K562 (cell line): ENCODE measurements at regions not wholly inside any gene's neighbourhood (a gene's known extent, or its start where the extent isn't known, plus 50 kb on each side); places are given as distances from the start of the nearest gene placed in this dataset.

Experiments used
- ATAC-seq: fragments of 200-7000 bp; cut with Tn5 transposase; 3 replicates; pipeline ENCODE4 v1.9.1; 2020; ENCODE audit warnings: moderate library complexity
- BruUV-seq: library from RNA; stranded (reverse); fragments of 400-500 nt; replicated peaks from 2 replicates; lab custom pipeline; 2021; lab: Mats Ljungman, UMichigan
- CTCF ChIA-PET: fragments of 300-600 bp; formaldehyde crosslinking; extraction: SDS; loops from one replicate; lab custom pipeline; 2021; ENCODE audit warnings: low intra/inter-chr PET ratio; lab: Yijun Ruan, JAX
- POLR2A ChIA-PET: fragments of 300-600, 350-650 bp; sonication (Branson Sonifier 250); formaldehyde crosslinking; extraction: SDS; loops from one replicate; lab custom pipeline; 2021; ENCODE audit warnings: antibody characterized with exemption, inconsistent platforms; lab: Yijun Ruan, JAX
- DNase-seq, 4 experiments: peaks; one replicate each; pipeline versions ENCODE4 v3.0.0 to v3.0.0-alpha.2; 2011 to 2018; ENCODE audit warnings: low spot score in 3 of 4, mixed read lengths in 3 of 4; ENCODE audit errors: extremely low read depth in 1 of 4
- FAIRE-seq: peaks from 2 replicates; lab custom pipeline; 2011; peaks lifted over from hg19 to GRCh38; lab: Jason Lieb, UNC
- H2AFZ ChIP-seq: 2 replicates; pipeline ENCODE4 v1.6.0; 2011; ENCODE audit warnings: low read depth, low read length, control low read depth, inconsistent platforms
- H3K27ac ChIP-seq: fragments of 200-600 bp; 3 replicates; pipeline ENCODE4 v1.8.0; 2011; ENCODE audit warnings: low read depth, mild to moderate bottlenecking, control low read depth, inconsistent platforms, low read length, moderate library complexity, mixed read lengths; ENCODE audit errors: extremely low read depth
- H3K27me3 ChIP-seq, 2 experiments: fragments of 300-600 bp in 1 of 2; 2 replicates in 1 of 2; 3 replicates in 1 of 2; pipeline versions ENCODE4 v1.6.0 to v1.8.0; 2011; ENCODE audit warnings: inconsistent platforms in 2 of 2, low read length in 2 of 2, mild to moderate bottlenecking in 1 of 2, mixed read lengths in 1 of 2, moderate library complexity in 1 of 2; ENCODE audit not compliant: control insufficient read depth in 2 of 2, insufficient read depth in 2 of 2
- H3K36me3 ChIP-seq: fragments of 300-600 bp; 3 replicates; pipeline ENCODE4 v1.8.0; 2011; ENCODE audit warnings: mild to moderate bottlenecking, low read length, inconsistent platforms; ENCODE audit not compliant: control insufficient read depth, insufficient read depth
- H3K4me1 ChIP-seq, 2 experiments: fragments of 200-600 bp in 1 of 2; replicated peaks in 1 of 2; 2 replicates in 1 of 2; 3 replicates in 1 of 2; pipeline versions ENCODE4 v1.5.1 to v1.8.0; 2011; ENCODE audit warnings: inconsistent platforms in 2 of 2, low read length in 2 of 2, mild to moderate bottlenecking in 1 of 2, mixed read lengths in 1 of 2, moderate library complexity in 1 of 2; ENCODE audit not compliant: control insufficient read depth in 2 of 2, insufficient read depth in 2 of 2
- H3K4me2 ChIP-seq: 2 replicates; pipeline ENCODE4 v1.6.1; 2011; ENCODE audit warnings: low read length, control low read depth, inconsistent platforms, mixed read lengths; ENCODE audit not compliant: insufficient read depth
- H3K4me3 ChIP-seq: fragments of 200-600 bp; sonication (generic), shearing (Covaris generic); 2 replicates; pipeline ENCODE4 v1.5.1; 2016; ENCODE audit warnings: control low read depth, inconsistent platforms
- H3K79me2 ChIP-seq: fragments of 200-600 bp; 3 replicates; pipeline ENCODE4 v1.8.0; 2011; ENCODE audit warnings: low read length, inconsistent platforms; ENCODE audit not compliant: control insufficient read depth, insufficient read depth
- H3K9ac ChIP-seq, 2 experiments: 2 replicates each; pipeline versions ENCODE4 v1.6.0 to v1.6.1; 2011; ENCODE audit warnings: low read depth in 2 of 2, low read length in 2 of 2, control low read depth in 1 of 2, inconsistent platforms in 1 of 2, mild to moderate bottlenecking in 1 of 2, mixed read lengths in 1 of 2; ENCODE audit not compliant: insufficient read depth in 1 of 2
- H3K9me1 ChIP-seq: one replicate; pipeline ENCODE4 v1.6.0; 2011; ENCODE audit warnings: inconsistent platforms, mild to moderate bottlenecking, low read length, moderate library complexity; ENCODE audit not compliant: control insufficient read depth, insufficient read depth
- H3K9me3 ChIP-seq: replicated peaks from 2 replicates; pipeline ENCODE4 v1.5.1; 2011; ENCODE audit warnings: low read depth, low read length, inconsistent platforms; ENCODE audit not compliant: control insufficient read depth, insufficient read depth
- H4K20me1 ChIP-seq: replicated peaks from 2 replicates; pipeline ENCODE4 v1.6.1; 2011; ENCODE audit warnings: low read length, inconsistent platforms, mixed read lengths; ENCODE audit not compliant: control insufficient read depth, insufficient read depth
- ERF ChIP-seq: fragments of 450-650 bp; formaldehyde crosslinking; IDR thresholded peaks from 2 replicates; pipeline ENCODE4 v1.4.0; 2020; ENCODE audit warnings: mild to moderate bottlenecking, mixed read lengths
- HNRNPL ChIP-seq: fragments of 200-400 bp; formaldehyde crosslinking; IDR thresholded peaks from 2 replicates; pipeline ENCODE4 v1.6.1; 2017; ENCODE audit warnings: low read depth, mild to moderate bottlenecking, low read length
- NCOA6 ChIP-seq: fragments of 450-650 bp; IDR thresholded peaks from 2 replicates; pipeline ENCODE4 v1.6.1; 2017; ENCODE audit warnings: mild to moderate bottlenecking
- POLR2H ChIP-seq: IDR thresholded peaks from 2 replicates; pipeline ENCODE4 v1.6.1; 2016; ENCODE audit warnings: missing genetic modification characterization, low read depth, mild to moderate bottlenecking, control low read depth, missing compliant biosample characterization, moderate library complexity
- SMAD4 ChIP-seq: fragments of 250-450 bp; sonication (Bioruptor Pico); conservative IDR thresholded peaks from 2 replicates; pipeline ENCODE4 v1.8.0; 2021; ENCODE audit warnings: inconsistent platforms, mild to moderate bottlenecking, moderate library complexity
- SMC3 ChIP-seq: conservative IDR thresholded peaks from 2 replicates; pipeline ENCODE4 v1.6.1; 2011; ENCODE audit warnings: low read depth, low read length, improper control_type of control experiment; ENCODE audit not compliant: insufficient read depth
- SRF ChIP-seq, 2 experiments: fragments of 250-450, 450-650 bp in 1 of 2; sonication (Bioruptor Pico) in 1 of 2; sonication (generic) in 1 of 2; formaldehyde crosslinking; IDR thresholded peaks; 2 replicates each; pipeline versions ENCODE4 v1.5.0 to v1.5.1; 2020 to 2022; ENCODE audit warnings: mild to moderate bottlenecking in 1 of 2, missing genetic modification reagents in 1 of 2
- TAF9B ChIP-seq: fragments of 450-650 bp; IDR thresholded peaks from 2 replicates; pipeline ENCODE4 v1.6.1; 2018; ENCODE audit warnings: mild to moderate bottlenecking; ENCODE audit not compliant: partially characterized antibody
- ZKSCAN1 ChIP-seq: fragments of 150-350 bp; IDR thresholded peaks from 2 replicates; pipeline ENCODE4 v1.6.1; 2016; ENCODE audit warnings: low read depth, low read length
- ZNF124 ChIP-seq: sonication (generic); formaldehyde crosslinking; IDR thresholded peaks from 2 replicates; pipeline ENCODE4 v1.8.1; 2022; ENCODE audit warnings: missing genetic modification reagents
- ZNF707 ChIP-seq: fragments of 250-450 bp; sonication (Bioruptor Pico); conservative IDR thresholded peaks from 2 replicates; pipeline ENCODE4 v1.8.0; 2022; ENCODE audit warnings: inconsistent platforms, mild to moderate bottlenecking, moderate library complexity
- WGBS: fragments of 100-300 bp; shearing (Covaris generic); methylation state at CpG from one replicate; pipeline ENCODE4 v1.1.6; 2016; ENCODE audit warnings: low coverage, mixed read lengths; ENCODE audit not compliant: insufficient coverage; ENCODE audit errors: missing lambda C conversion rate; 5-methylcytosine and 5-hydroxymethylcytosine counted together
- in situ Hi-C: fragments of 300-500 bp; cut with MboI; formaldehyde crosslinking; loops from 4 replicates; pipeline ENCODE4 v1.15.0; 2018; ENCODE audit warnings: inconsistent platforms, mixed read lengths
- intact Hi-C: fragments of 100-400 bp; cut with micrococcal nuclease; formaldehyde crosslinking; loops from 2 replicates; pipeline ENCODE4 v1.14.2; 2022
- TF ChIP-seq, protein P1 (sequence below): fragments of 450-650 bp; formaldehyde crosslinking; IDR thresholded peaks from 2 replicates; pipeline ENCODE4 v1.4.0; 2020; ENCODE audit warnings: mild to moderate bottlenecking, mixed read lengths
- TF ChIP-seq, protein P2 (sequence below): fragments of 250-450 bp; sonication (Bioruptor Pico); IDR thresholded peaks from 2 replicates; pipeline ENCODE4 v1.5.0; 2021; ENCODE audit warnings: mild to moderate bottlenecking, moderate library complexity
- TF ChIP-seq, protein P3 (sequence below), 3 experiments: IDR thresholded peaks in 2 of 3; conservative IDR thresholded peaks in 1 of 3; 2 replicates each; pipeline ENCODE4 v1.5.1; 2011 to 2012; ENCODE audit warnings: low read length in 3 of 3, mild to moderate bottlenecking in 3 of 3, control low read depth in 2 of 3, improper control_type of control experiment in 1 of 3, inconsistent platforms in 1 of 3, low read depth in 1 of 3, mixed read lengths in 1 of 3, moderate library complexity in 1 of 3; ENCODE audit not compliant: insufficient read depth in 2 of 3

DNA sequence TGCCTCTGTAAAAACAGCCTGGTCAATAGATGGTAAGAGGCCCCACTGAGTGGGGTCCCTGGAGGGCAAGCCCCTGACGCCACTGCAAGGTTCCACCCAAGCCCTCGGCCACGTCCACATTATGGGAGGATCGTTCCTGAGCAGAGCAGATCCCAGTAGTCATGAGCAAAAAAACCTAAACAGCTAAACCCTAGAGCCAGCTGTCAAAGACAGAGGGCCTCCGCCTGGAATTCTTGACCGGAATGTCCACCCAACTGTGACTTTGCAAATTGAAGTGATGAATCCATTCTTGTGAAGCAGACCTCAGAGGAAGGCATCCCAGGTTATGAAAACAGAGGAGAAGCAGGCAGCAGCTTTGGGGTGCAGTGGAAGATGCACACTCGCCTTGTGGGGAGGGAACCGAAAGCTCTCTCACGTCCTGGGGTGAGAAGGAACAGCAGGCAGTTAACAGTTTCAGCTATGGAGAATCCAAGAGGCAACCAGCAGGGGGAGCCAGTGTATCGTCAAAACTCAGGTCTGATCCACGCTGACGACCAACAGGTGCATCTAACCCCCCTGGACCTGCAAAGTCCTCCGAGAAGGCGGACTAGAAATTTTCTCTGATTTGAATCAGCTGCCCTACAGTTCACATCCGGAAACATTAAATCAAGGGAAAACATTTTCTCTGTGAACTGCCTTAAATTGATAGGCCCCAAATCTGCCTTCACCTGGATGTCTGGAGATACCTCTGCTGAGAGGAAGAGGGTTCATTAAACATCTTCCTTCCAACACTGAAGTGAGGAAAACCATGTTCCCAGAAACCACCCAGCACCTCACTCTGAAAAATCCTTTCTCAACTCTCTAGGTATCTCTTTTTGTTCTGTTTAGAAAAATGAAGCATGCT is 139.1 kb upstream of the PFKP start:
- H3K9me3 ChIP-seq: 0 out of 2 replicates have a peak, but pooled peaks cover 1% of the 10 kb centered on the region
- DNase-seq (peak; percentile 75 to 81 (median 77)), ATAC-seq (peak; percentile 95), FAIRE-seq (peak; percentile 94)
- no peaks in the 10 kb centered on the region for H3K79me2 ChIP-seq
- H3K27ac ChIP-seq: no peak overlapping the region
- CTCF ChIA-PET: interaction anchor here (0.7 to 1.4 kb wide), 4 partner anchors 26 to 117 kb away, joined by 3 to 12 read pairs (median 3); no protein-coding TSS in a partner anchor
- intact Hi-C loops (loop anchor here (1.0 to 5.0 kb wide), 2 partner anchors 49 to 115 kb away; no protein-coding TSS in a partner anchor), in situ Hi-C loops (loop anchor here (5.0 kb wide), 1 partner anchor 119 kb away; no protein-coding TSS in a partner anchor)
- WGBS: 7% methylated on average over 15 of the region's 15 CpGs
- no peak overlapping the region for H2AFZ ChIP-seq
- H3K9me1 ChIP-seq: no peaks in the 10 kb centered on the region
- peaks cover 22 to 49% of the 10 kb centered on the region in 2 experiments; a peak in 4 of 5 replicates for H3K27me3 ChIP-seq
- POLR2A ChIA-PET: interaction anchor here (0.8 kb wide), 1 partner anchor 142 kb away, joined by 3 read pairs; no protein-coding TSS in a partner anchor
- no peak overlapping the region for H3K4me3 ChIP-seq
- H3K9ac ChIP-seq: no peak overlapping the region
- no peaks in the 10 kb centered on the region for H3K4me1 ChIP-seq
- H3K4me2 ChIP-seq: peak overlapping the region; percentile 29
- no peaks in the 10 kb centered on the region for H3K36me3 ChIP-seq
- no TSS peak for BruUV-seq
- H4K20me1 ChIP-seq: peaks cover 7% of the 10 kb centered on the region; the same call in 1 of the 2 replicates
- TF ChIP-seq ZNF124 (CRISPR knock-in tag) (no peak), POLR2H (tag) (no peak), ZKSCAN1 (no peak), SRF (CRISPR knock-in tag; IDR thresholded peaks at IDR 0.05) (peak in 1 of 2 experiments; percentile 74; a peak in 1 of 4 replicates), TAF9B (no peak), NCOA6 (no peak), ZNF707 (CRISPR knock-in tag) (no peak), ERF (CRISPR knock-in tag) (no peak), HNRNPL (no peak), SMAD4 (CRISPR knock-in tag) (no peak), SMC3 (peak; percentile 78)
- TF ChIP-seq, protein P1, sequence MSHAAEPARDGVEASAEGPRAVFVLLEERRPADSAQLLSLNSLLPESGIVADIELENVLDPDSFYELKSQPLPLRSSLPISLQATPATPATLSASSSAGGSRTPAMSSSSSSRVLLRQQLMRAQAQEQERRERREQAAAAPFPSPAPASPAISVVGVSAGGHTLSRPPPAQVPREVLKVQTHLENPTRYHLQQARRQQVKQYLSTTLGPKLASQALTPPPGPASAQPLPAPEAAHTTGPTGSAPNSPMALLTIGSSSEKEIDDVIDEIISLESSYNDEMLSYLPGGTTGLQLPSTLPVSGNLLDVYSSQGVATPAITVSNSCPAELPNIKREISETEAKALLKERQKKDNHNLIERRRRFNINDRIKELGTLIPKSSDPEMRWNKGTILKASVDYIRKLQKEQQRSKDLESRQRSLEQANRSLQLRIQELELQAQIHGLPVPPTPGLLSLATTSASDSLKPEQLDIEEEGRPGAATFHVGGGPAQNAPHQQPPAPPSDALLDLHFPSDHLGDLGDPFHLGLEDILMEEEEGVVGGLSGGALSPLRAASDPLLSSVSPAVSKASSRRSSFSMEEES (CRISPR knock-in tag): no peak
- TF ChIP-seq, protein P2, sequence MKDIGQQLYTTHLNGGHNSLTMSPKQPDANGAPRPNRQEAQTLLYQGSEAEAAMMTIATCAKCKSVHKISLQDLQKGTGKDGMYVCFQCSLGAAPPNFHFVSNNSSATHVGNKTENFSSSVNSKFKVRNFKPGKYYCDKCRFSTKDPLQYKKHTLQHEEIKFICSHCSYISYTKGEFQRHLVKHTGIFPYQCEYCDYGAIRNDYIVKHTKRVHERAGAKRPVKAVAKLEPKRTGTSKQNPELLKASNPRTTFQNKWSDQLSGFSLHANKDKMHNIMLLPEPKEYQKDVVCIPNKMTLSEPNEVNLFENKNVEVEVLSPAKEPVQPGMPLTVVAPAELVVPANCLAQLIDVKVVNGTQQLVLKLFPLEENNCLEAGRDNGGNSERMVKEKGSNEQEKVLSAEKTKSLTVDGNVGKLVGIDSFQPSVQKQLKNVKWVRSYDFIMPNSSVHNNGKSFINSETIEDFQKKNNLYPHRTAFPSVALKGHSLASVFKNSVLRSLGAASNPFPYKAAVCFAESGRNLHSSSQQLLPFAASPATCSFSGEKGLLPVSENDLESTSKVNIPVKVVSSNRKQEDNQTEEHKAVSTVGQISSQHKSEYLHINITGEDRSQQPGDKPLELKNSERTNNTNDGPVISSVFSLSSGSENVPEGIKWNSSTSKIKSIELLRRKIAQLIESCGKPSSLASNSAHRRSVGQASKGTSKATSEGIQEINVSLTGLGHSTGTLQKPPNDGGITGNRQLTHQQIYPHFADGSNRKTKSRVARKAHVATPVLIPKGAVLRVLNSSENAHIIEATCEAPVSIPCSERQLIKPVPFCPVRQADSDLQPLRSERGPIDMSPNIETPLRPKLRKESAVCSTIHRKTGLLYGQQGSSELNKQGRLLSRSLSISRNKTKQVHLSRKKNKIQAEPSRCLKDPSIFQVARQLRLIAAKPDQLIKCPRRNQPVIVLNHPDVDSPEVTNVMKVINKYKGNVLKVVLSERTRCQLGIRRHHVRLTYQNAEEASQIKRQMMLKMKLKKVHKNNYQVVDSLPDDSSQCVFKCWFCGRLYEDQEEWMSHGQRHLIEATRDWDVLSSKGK (CRISPR knock-in tag): no peak
- TF ChIP-seq, protein P3, sequence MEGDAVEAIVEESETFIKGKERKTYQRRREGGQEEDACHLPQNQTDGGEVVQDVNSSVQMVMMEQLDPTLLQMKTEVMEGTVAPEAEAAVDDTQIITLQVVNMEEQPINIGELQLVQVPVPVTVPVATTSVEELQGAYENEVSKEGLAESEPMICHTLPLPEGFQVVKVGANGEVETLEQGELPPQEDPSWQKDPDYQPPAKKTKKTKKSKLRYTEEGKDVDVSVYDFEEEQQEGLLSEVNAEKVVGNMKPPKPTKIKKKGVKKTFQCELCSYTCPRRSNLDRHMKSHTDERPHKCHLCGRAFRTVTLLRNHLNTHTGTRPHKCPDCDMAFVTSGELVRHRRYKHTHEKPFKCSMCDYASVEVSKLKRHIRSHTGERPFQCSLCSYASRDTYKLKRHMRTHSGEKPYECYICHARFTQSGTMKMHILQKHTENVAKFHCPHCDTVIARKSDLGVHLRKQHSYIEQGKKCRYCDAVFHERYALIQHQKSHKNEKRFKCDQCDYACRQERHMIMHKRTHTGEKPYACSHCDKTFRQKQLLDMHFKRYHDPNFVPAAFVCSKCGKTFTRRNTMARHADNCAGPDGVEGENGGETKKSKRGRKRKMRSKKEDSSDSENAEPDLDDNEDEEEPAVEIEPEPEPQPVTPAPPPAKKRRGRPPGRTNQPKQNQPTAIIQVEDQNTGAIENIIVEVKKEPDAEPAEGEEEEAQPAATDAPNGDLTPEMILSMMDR (IDR thresholded peaks at IDR 0.05 in 2 of 3, conservative IDR thresholded peaks at IDR 0.05 in 1 of 3; ENCODE audit: insufficient read depth in 2 of 3, low read depth in 1 of 3, low read length in 3 of 3): peak; percentile 74 to 82 (median 77)
